ENCODE measurements at regions not wholly inside any gene's neighbourhood (a gene's known extent, or its start where the extent isn't known, plus 50 kb on each side); places are given as distances from the start of the nearest gene placed in this dataset.

DNA sequence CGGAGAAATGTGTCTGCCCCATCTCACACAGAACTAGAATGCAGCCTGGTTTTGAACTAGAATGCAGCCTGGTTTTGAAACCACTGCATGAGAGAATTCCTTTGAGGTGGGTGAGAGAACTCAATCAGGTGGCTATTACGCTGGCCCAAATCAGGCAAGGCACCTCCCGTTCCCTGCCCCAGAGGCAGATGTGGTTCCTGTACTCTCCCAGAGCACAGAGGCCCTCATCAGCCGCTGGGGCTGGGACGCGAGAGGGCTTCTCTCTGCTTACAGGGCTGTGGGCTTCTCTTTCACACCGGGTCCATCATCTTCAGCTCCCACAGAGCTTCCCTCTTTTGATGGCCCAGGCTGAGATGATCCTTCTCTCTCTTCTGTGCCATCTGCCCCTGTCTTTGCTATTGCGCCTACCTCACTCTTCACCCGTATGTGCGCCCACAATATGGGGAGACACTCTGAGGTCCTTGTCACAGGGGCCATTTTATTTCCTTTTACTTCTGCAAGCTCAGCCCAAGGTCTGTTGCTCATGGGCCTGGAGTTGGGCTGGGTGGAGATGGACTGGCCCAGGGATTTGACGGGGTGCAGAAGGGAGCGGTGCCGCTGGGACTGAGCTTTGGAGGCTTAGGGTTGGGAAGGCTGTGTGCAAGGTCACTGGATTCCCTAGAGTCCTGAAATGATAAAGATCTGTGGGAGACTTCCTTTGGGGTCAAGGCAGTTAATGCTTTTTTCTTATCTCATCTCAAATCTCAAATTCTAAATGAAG, 84.4 kb upstream of the HS6ST1 start:
- no peak for DNase-seq

DNA sequence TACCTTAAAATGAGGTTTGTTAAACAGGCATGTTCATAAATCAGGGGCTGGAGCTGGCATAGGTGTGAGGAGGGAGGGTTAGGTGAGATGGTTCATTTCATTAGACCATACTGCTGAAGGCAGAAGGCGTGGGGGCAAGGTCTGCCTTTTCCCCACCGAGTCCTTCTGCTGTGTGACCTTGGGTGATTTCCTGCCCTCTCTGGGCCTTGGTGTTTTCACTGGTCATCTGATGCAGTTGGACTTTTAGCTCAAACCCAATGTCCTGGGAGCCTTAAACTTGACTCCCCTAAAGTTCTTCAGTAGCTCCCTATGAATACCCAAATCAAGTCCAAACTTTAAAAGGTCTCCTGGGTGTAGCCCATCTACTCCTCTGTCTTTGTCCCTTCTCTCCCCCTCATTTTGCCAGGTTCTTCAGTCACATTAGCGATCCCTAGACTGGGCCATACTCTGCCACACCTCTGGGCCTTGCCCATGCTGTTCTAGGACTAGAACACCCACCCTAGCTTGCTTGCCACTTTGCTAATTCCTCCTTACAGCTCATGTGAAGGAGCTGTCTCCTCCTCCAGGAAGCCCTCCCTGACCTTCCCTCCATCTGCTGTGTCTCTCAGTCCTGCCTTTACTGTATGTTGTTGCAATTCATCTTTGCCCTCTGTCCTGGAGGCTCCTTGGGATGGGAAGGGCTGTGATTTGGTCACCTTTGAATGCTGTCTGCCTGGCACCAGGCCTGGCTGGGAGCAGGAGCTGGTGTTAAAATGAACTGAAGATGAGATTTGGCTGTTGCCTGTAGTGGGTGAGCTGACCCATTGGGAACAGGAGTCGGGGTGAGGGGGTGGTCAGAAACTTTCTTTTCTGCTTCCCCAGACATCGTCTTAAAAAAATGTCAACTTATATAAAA, 85.4 kb upstream of the HS6ST1 start:
- DNase-seq: no peak

DNA sequence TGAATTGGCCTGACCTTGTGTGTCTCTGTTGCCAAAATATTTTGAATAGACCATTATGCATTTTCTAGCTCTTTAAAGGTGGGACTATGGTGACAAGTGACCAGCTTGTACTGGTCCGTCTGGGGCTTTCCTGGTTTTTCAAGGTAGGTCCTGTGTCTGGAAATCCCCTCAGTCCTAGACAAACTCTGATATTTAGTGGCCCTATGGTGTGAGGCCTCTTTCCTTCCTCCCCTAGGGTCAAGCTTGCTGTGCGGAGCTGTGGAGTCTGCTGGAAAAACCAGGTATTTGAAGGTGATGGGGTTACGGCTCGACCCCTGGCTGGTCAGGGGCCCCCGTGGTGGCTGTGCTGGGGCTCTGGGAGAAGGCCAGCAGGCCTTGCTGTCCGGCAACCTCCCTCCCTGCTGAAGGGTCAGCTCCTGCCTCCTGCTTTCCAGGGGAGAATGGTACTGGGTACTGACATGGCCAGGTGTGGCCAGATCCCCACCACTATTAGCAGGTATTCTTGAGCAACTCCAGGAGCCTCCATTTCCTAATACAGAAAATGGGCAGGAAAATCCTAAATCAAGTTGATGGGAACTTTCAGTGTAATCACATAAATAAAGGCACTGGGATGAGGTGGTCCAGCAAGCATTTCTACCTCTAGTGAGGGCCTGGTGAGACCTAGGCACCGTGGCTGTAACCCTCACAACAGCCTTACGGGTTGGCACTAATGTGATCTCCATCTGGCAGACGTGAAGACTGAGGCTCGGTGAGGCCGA, 86.2 kb upstream of the HS6ST1 start:
- DNase-seq: no peak

DNA sequence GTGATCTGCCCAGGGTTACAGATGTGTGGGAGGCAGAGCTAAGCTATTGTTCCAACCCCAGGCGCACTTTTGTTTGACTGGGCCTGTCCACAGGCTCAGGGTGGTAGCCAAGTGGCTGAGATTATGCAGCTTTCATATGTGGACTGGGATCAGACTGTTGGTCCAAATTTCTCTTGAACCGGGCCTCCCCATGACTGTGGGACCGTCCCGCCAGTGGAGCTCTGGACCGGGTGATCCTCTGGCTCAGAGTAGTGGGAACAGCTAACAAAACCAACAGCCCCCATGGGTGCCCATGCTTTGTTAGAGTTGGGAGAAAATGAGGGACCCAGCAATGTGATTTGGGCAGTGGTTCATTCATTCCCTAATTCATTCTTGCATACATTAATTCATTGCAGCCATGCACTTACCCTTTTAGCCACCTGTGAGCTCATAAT, 86.8 kb upstream of the HS6ST1 start:
- no peak for DNase-seq

DNA sequence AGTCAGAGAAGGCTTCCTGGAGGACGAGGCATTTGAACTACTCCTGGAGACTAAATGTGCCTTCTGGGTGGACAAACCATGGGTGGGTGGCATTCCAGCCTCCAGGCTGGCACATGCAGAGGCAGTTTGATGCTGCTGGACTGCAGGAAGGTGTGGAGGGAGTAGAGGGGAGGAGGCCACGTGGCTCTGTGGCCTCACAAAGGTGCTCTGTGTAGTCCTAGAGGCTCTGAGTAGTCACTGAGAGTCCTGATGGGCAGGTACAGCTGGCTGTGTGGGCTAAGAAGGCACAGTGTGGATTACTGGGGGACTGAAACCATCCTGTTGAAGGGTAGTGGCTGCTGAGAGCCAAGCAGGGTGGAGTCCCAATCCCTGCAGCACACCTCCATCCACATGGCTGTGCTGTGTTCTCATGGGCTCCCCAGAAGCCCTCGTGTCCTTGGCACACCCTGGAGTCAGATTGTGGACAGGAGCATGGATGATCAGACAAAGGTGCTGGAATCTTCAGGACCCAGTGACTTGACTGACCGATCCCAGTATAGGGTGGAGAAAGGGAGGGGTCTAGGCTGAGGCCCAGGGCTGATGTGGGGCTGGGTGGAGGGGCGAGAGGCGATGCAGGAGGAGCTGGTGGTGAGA, 87.4 kb upstream of the HS6ST1 start:
- DNase-seq: no peak

DNA sequence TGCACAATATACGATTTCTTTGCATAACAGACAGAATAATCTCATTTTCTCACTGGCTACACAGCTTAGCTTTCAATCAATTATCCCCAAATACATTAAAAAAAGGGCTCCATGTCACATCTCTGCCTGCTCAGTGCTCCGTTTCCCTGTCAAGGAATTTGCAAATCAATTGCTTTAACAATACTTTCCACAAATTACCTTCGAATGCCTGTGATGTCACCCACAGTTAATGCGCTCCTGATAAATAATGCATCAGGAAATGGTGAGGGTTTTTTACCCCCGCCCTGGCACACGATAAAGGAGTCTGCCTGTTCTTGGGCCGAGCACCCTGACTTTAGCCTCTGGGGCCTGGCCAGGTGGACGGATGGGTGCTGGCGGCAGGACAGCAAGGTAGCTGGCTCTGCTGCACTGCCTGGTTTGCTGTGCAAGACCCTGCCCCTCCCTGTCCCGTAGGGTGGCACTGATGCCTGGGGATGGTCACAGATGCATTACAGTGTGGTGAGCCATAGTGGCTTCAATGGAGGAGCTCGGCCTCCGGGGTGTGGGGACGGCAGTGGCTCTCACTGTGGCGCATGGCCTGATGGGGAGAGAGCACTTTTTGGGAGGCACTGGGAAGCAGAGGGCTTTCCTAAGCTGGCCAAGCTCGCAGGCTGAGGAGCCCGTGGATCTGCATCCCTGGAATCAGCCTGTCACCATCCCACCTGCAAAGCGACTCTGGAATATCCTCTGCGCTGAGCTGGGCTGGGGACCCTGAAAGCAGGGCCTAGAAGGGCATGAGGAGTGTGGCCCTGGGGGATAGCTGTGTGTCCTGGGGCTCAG, 88.3 kb upstream of the HS6ST1 start:
- DNase-seq: no peak

DNA sequence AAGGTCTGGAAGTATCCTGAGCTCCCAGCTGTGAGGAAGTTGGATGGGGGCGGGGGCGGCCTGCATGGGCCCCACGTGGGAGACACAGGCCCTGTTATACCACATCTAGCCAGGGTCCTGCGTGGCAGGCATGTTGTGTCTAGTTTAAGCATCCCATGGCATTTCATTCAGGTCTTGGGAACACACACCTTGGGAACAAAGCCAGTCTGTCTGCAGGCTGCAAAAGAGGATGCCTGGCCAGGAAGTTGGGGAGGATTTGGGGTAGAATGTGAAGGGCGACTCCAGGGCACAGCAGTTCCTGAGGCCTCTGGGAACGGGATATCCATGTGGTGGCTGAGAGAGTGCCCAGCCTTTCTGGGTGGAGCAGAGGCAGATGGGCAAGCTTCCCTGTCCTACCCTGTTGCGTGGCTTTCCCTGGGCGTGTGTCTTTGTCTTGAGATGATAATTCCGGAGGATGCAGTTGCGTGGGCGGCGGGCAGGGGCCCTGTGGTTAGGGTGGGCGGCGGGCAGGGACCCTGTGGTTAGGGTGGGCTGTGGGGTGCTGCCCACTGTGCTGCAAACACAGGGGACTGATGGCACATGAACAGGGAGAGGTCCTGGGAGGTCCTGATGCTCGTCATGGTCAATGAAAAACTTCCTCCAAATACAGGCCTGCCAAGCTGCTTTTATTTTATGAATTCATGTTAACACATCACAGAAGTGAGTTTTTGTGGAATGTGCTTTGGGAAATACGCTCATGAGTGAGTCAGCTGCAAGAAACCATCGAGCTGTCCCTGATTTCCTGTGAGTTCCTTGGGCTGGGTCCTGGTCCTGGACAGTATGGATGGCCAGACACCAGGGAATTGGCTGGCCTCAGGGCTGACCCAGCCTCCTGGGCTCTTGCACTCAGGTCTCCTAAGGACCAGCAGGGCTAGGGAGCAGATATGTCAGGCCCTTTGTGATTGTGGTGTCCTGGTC, 90.0 kb upstream of the HS6ST1 start:
- DNase-seq: no peak

DNA sequence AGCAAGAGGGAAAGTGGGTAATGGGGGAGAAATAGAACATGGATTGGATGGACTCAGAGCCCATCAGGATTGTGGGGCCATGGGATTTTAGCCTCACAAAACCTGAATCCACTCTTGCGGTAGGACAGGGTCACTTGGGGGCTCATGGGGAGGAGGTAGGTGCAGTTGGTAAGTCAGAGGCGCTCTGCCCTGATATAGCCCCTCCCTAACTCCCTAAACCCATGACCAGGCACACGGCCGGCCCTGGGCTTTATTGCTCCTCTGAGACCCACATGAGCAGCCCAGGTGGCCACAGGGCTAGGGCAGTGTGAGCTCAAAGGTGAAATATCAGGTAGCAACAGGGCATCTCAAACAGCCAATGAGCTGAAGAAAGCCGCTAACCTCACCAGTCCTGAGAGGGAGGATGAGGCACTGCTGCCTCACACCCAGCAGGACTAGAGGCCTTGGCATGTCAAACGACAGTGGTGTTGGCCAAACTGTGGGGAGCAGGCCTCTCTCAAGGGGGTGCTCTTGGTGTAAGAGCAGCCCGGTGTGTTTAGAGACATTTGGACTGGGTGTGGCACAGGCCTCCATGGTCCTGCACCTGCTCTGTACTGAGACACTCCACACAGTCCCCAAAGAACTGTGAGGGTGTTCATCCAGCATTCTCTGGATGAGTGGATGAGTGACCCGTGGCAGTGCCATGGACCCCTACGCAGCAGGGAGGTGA, 90.8 kb upstream of the HS6ST1 start:
- no peak for DNase-seq

DNA sequence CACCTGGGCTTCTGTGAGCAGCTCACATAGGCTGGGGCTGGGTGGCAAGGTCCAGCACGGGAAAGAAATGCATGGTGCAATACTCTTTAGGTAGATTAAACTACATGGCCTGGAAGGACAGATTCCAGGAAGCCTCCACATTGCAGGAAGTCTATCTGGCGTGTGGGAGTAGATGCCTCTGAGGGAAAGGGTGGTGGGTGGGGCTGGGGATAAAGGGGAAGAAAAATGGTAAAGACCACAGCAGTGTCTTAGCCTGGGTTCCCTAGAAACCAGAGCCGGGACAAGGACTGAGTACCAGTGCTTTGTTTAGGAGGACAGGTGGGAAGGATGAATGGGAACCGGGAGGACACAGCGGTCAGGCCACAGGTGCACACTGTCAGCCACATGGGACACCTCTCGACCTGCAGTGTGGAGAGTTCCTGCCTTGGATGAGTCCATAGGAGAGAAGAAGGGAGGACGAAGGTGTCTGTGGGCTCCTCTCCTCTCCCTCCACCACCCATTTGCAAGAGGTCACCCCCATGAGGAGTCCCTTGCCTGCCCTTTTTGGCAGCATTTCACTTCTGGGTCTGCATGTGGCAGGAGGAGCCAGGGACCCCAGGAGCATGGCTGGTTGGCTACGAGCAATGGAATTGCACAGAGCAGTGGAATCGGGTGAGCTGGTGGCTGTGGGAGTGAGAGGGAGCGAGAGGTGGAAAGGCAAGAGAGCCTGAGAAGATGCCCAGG, 91.5 kb upstream of the HS6ST1 start:
- no peak for DNase-seq

DNA sequence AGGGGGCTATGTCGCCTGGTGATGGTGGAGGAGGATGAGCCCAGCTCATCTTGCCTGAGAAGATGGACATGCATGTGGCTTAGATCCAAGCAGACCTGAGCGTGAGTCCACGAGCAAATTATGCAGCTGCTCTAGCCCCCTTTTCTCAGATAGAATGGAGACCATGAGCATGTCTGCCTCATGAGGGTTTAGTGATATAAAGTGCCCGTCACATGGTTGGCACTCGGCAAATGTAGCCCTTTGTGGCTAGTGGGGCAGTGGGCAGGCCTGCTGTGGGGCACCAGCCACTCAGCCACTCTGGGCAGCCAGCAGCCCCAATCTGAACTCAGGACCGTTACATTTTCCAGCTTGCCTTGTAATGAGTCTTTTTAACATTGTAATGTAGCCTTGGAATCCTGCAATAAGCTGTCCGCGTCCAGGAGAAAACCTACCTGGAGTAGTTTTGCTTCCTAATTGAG, 92.1 kb upstream of the HS6ST1 start:
- DNase-seq: no peak

DNA sequence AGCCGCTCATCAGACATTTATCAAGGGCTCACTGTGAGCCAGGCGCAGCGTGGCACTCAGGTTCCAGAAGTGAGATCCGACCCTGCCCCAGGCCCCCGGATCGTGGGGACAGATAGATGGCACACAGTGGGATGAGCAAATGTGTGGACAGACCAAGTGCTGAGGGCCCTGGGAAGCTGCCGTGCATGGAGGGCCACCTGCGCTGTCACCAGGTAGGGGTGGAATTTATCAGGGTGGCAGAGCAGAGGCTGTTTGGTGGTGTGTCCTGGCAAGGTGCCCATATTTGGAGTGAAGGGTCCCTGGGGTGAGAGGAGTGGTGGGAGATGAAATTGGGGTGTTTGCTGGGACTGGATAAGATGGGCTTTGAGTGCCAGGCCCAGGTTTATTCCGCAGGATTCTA, 92.8 kb upstream of the HS6ST1 start:
- no peak for DNase-seq

DNA sequence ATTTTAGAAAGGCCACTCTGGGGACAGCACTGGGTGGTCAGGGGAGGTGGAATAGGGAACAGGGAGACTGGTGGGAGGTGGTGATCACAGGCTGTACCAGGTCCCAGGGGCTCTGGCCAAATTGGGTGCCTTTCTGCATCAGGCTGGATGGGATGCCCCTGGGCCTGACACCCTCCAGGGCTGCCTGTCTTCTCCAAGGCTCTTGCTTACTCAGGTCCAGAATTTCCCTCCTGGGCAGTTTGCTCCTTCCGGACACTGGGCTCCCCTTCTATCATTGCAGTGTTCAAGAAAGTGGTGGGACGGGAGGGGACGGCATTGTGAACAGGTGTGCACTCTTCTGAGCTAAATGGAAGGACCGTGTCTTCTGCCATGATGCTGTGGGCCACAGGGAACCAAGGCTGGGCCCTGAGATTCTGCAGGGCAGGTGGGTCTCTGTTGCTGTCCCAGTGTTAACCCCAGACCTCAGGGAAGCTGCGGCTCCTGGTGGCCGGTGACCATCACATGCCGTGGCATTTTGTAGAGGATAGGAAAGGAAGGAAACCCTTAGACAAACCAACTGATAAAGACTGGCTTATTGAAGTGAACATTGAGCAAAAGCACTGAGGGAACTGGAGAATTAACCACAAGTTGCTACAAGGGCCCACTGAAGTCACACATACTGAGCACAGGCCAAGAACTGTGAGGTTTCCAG, 93.7 kb upstream of the HS6ST1 start:
- DNase-seq: no peak

DNA sequence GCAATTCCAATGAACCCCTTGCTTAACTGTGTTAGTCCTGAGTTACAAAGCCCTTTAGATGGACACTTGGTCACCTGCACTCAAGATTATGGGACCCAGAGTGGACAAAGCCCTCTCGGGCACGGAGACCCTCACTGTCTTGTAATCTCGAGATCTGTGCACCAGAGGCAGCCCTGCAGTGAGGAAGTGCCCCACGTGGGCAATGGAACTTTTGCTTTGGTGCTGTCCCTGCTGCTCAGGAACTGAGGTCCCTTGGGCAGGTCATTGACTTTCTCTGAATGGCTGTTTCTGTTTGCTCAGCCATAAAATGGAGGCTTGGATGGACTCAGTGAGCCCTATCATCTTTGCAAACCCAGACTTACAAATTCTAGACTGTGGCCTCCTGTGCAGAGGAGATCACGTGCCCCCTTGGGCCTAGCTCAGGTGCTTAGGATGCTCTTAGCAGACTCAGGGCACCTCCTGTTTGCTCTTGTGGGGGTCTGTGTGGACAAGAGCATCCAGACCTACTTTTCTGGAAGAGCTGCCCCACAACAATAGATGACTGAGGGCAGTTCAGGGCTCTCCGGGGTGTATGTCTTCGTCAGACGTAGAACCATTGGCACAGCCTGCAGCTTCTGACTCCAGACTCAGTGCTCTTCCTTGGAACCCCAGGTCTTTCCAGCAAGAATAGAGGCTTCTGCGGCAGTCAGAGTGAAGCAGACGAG, 94.5 kb upstream of the HS6ST1 start:
- no peak for DNase-seq

DNA sequence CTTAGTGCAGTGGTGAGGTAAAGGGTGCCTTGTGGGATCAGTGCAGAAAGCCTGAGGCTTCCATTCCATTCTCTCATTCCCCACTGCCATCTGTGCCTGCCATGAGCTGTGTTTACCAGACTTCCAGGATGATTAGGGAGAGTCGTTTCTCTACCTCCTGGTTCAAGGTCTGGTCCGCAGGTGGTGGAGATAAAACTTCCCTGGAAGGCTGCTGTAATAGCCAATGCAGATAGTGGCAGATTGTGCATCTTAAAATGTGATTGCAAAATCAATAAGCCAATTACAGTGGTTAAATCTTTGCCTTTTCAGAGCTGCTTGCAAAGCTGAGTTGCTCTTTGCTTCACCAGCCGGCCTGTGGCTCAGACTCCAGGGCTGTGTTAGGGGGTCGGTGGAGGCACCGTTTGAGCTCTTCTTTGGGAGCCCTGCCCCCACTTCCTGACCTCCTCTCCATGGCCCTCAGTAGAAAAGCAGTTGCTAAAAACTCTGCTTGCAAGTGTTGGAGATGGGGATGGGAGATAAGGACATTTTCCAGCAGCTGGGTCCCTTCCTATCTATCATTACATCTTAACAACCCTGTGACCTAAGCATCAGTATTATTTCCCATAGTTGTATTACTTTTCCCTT, 95.2 kb upstream of the HS6ST1 start:
- no peak for DNase-seq

DNA sequence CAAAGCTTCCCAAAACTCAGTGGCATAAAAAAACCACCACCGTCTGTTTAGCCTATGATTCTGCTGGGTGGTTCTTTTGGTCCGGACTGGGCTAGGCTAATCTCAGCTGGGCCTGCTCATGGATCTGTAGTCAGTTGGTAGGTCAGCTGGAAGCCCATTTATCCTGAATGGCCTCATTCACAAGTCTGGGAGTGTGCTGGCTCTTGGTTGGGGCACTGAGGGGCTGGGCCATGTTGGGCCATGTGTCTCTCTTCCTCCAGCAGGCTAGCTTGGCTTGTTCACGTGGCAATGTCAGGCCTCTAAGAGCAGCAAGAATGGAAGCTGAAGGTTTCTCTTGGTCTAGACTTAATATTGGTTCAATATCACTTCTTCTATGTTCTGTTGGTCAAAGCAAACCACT, 95.7 kb upstream of the HS6ST1 start:
- no peak for DNase-seq

DNA sequence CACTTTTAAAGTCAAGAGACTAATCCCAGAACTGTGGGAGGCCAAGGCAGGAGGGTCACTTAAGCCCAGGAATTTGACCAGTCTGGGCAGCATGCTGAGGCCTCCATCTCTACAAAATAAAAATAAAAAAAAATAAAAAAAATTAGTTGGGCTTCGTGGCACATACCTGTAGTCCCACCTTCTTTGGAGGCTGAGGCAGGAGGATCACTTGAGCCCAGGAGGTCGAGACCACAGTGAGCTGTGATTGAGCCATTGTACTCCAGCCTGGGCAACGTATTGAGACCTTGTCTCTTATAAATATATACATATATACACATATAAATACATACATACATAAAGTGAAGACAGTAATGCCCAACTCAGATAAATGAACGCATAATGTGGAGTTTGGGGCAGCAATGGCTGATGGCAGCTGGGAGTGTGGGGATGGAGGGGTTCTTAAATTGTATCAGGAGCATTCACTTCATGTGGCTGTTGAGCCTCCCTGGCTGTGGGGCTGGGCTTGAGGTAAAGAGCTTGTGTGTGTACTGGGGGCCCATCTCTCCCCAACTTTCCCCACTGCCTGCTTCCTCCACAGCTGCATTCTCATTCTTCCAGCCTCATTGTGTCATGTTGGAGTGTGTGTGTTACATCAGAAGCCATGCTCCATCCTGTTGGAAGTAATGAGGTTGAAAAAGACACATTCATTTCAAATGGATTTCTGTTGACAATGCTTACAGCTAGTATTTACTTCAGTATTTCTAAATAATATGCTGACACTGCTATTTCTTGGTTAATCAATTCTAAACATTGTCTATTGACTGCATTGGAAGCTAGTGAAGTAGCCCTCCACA, 96.5 kb upstream of the HS6ST1 start:
- DNase-seq: no peak

DNA sequence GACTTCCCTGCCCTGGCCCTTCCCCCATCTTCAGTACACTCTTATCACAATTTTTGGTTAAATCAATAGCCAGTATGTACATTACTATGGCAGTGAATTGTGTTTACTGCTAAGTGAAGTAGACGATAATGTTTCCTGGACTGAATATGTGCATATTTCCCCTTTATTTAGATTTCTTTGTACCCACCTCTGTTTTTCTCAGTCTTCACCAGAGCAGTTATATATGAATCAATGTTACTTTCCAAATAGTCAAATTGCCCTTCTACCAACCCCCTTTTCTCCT, 97.1 kb upstream of the HS6ST1 start:
- DNase-seq: no peak
